GM12878 (cell line): ENCODE measurements at regions not wholly inside any gene's neighbourhood (a gene's known extent, or its start where the extent isn't known, plus 50 kb on each side); places are given as distances from the start of the nearest gene placed in this dataset.

Experiments used
- CHD4 ChIP-seq: fragments of 200-600 bp; sonication (generic); IDR thresholded peaks from 2 replicates; pipeline ENCODE4 v1.6.1; 2016; ENCODE audit warnings: mild to moderate bottlenecking
- CTCF ChIP-seq, 3 experiments: IDR thresholded peaks in 2 of 3; conservative IDR thresholded peaks in 1 of 3; 2 replicates each; pipeline ENCODE4 v1.5.1; 2011; ENCODE audit warnings: low read depth in 3 of 3, low read length in 3 of 3, mild to moderate bottlenecking in 3 of 3, control low read depth in 2 of 3, moderate library complexity in 2 of 3, inconsistent platforms in 1 of 3, mixed read lengths in 1 of 3; ENCODE audit not compliant: control insufficient read depth in 2 of 3, insufficient read depth in 1 of 3; ENCODE audit errors: extremely low read depth in 1 of 3
- E2F4 ChIP-seq: IDR thresholded peaks from 2 replicates; pipeline ENCODE4 v1.6.1; 2012; ENCODE audit warnings: low read depth, low read length, improper control_type of control experiment
- EP300 ChIP-seq, 2 experiments: fragments of 150-350 bp in 1 of 2; IDR thresholded peaks; 2 replicates each; pipeline ENCODE4 v1.6.1; 2011 to 2012; ENCODE audit warnings: low read depth in 2 of 2, low read length in 2 of 2, borderline replicate concordance in 1 of 2, improper control_type of control experiment in 1 of 2, inconsistent platforms in 1 of 2; ENCODE audit not compliant: control insufficient read depth in 1 of 2
- POLR2AphosphoS5 ChIP-seq: IDR thresholded peaks from 2 replicates; pipeline ENCODE4 v1.6.1; 2011; ENCODE audit warnings: mild to moderate bottlenecking, low read length, inconsistent platforms
- RELB ChIP-seq: fragments of 450-650 bp; IDR thresholded peaks from 2 replicates; pipeline ENCODE4 v1.6.1; 2017; ENCODE audit warnings: low read depth, mild to moderate bottlenecking, moderate library complexity
- REST ChIP-seq: IDR thresholded peaks from 2 replicates; pipeline ENCODE4 v1.6.1; 2012; ENCODE audit warnings: mild to moderate bottlenecking, low read depth, low read length
- SMC3 ChIP-seq: IDR thresholded peaks from 2 replicates; pipeline ENCODE4 v1.6.1; 2011; ENCODE audit warnings: low read length, improper control_type of control experiment, borderline replicate concordance
- SREBF1 ChIP-seq: IDR thresholded peaks from 2 replicates; pipeline ENCODE4 v1.6.1; 2012; ENCODE audit warnings: mild to moderate bottlenecking, low read length
- SRF ChIP-seq, 2 experiments: IDR thresholded peaks; 2 replicates each; pipeline ENCODE4 v1.6.1; 2011; ENCODE audit warnings: low read depth in 2 of 2, low read length in 2 of 2, mild to moderate bottlenecking in 1 of 2, moderate library complexity in 1 of 2
- TARDBP ChIP-seq: IDR thresholded peaks from 2 replicates; pipeline ENCODE4 v1.6.1; 2016; ENCODE audit warnings: borderline replicate concordance
- ZBTB40 ChIP-seq: fragments of 450-650 bp; IDR thresholded peaks from 2 replicates; pipeline ENCODE4 v1.6.1; 2016; ENCODE audit warnings: mild to moderate bottlenecking, moderate library complexity, borderline replicate concordance
- ZNF384 ChIP-seq: IDR thresholded peaks from 2 replicates; pipeline ENCODE4 v1.6.1; 2012; ENCODE audit warnings: low read depth, mild to moderate bottlenecking, low read length, improper control_type of control experiment, borderline replicate concordance

DNA sequence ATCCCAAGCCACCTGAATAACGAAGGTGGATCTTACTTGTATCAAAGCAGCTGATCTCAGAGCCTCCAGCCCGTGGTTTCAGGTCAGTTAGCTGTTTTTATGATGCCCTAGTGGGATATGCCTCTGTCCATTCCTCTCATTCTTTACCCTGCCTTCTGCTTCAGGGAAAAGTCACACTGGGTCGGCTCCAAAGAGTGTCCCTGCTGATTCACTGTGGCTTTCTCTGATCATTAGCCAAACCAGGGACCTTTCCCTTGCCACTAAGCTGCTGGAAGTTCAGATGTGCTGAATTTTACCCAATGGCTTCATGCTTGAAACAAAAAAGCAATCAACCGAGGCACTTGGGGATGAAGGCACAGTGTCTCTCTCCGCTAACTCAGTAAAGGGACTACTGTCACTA, 170.2 kb upstream of the SALL1 start:
- TF ChIP-seq RELB (no peak), CTCF (IDR thresholded peaks at IDR 0.05 in 2 of 3, conservative IDR thresholded peaks at IDR 0.05 in 1 of 3; ENCODE audit: control insufficient read depth in 2 of 3, extremely low read depth in 1 of 3, insufficient read depth in 1 of 3, low read depth in 3 of 3, low read length in 3 of 3) (no peak), SRF (IDR thresholded peaks at IDR 0.05; ENCODE audit: low read depth in 2 of 2, low read length in 2 of 2) (no peak), TARDBP (no peak), EP300 (IDR thresholded peaks at IDR 0.05; ENCODE audit: borderline replicate concordance in 1 of 2, control insufficient read depth in 1 of 2, low read depth in 2 of 2, low read length in 2 of 2) (no peak), REST (no peak), CHD4 (no peak), ZNF384 (no peak), ZBTB40 (no peak), E2F4 (no peak), POLR2AphosphoS5 (no peak), SMC3 (no peak), SREBF1 (no peak)
